Left lung (tissue), 4 donors: ENCODE measurements at regions not wholly inside any gene's neighbourhood (a gene's known extent, or its start where the extent isn't known, plus 50 kb on each side); places are given as distances from the start of the nearest gene placed in this dataset.

Experiments
- ATAC-seq: fragments of 200-7000 bp; cut with Tn5 transposase; one replicate; pipeline ENCODE4 v1.9.1; 2020; ENCODE audit warnings: moderate library complexity
- DNase-seq, 4 donors: peaks; one replicate each; pipeline ENCODE4 v3.0.0-alpha.2; 2013 to 2020
- H3K27ac ChIP-seq, 2 donors: fragments of 200-600 bp; sonication (generic) in 1 of 2; one replicate each; pipeline versions ENCODE4 v1.5.0 to v1.8.0; 2020 to 2021
- H3K27me3 ChIP-seq, 2 donors: fragments of 200-600 bp; sonication (generic) in 1 of 2; one replicate each; pipeline versions ENCODE4 v1.5.0 to v1.8.0; 2020 to 2021
- H3K36me3 ChIP-seq, 2 donors: fragments of 200-600 bp; sonication (generic) in 1 of 2; one replicate each; pipeline versions ENCODE4 v1.5.0 to v1.8.0; 2020 to 2021
- H3K4me1 ChIP-seq, 2 donors: fragments of 200-600 bp; one replicate each; pipeline ENCODE4 v1.8.0; 2021
- H3K4me3 ChIP-seq, 2 donors: fragments of 200-600 bp; sonication (generic) in 1 of 2; one replicate each; pipeline versions ENCODE4 v1.5.0 to v1.8.0; 2020 to 2021; ENCODE audit warnings: mild to moderate bottlenecking in 1 of 2
- H3K9me3 ChIP-seq, 2 donors: fragments of 200-600 bp; sonication (generic) in 1 of 2; one replicate each; pipeline versions ENCODE4 v1.5.0 to v1.8.0; 2020 to 2021
- CTCF ChIP-seq, 2 donors: fragments of 200-600 bp; sonication (generic) in 1 of 2; IDR thresholded peaks; one replicate each; pipeline versions ENCODE4 v1.5.0 to v1.8.0; 2021; ENCODE audit warnings: antibody characterized with exemption in 2 of 2
- intact Hi-C, 2 donors: fragments of 100-400 bp; cut with DNase I; formaldehyde crosslinking; loops; one replicate each; pipeline versions ENCODE4 v1.11.2 to v1.14.2; 2022
- donor health status: DM: no; HTN: yes; CAD: no.
- donor health status: DM: no; HTN: no; CAD: no.

- no peaks in the 10 kb centered on the region for H3K27me3 ChIP-seq
- H3K9me3 ChIP-seq = peaks cover 0 to 2% of the 10 kb centered on the region in 2 donors
- H3K36me3 ChIP-seq = no peaks in the 10 kb centered on the region
- intact Hi-C loops = no loop called here
- H3K27ac ChIP-seq = no peak overlapping the region
- ATAC-seq (no peak), DNase-seq (no peak)
- H3K4me3 ChIP-seq = no peak overlapping the region
- no peak for TF ChIP-seq CTCF (IDR thresholded peaks at IDR 0.05)
- H3K4me1 ChIP-seq = no peaks in the 10 kb centered on the region
Measured at GRCh38 chr6:4437342-4437741, 302.0 kb upstream of the ECI2 start.

- no peak overlapping the region for H3K4me3 ChIP-seq
- no peak for ATAC-seq
- H3K36me3 ChIP-seq = no peaks in the 10 kb centered on the region
- H3K27me3 ChIP-seq = no peaks in the 10 kb centered on the region
- no peak for DNase-seq
- H3K9me3 ChIP-seq = peaks cover 0 to 6% of the 10 kb centered on the region in 2 donors
- TF ChIP-seq CTCF (IDR thresholded peaks at IDR 0.05) = no peak
- intact Hi-C loops = no loop called here
- H3K4me1 ChIP-seq = no peaks in the 10 kb centered on the region
- H3K27ac ChIP-seq = no peak overlapping the region
Measured at GRCh38 chr6:4435981-4436445, 300.6 kb upstream of the ECI2 start.

- TF ChIP-seq CTCF (IDR thresholded peaks at IDR 0.05) = no peak
- Histone ChIP-seq H3K4me3 (no peak overlapping the region), H3K4me1 (no peaks in the 10 kb centered on the region), H3K36me3 (no peaks in the 10 kb centered on the region), H3K27ac (no peak overlapping the region), H3K27me3 (no peaks in the 10 kb centered on the region), H3K9me3 (peaks cover 0 to 17% of the 10 kb centered on the region in 2 donors)
- DNase-seq = no peak
- ATAC-seq = no peak
- intact Hi-C loops = no loop called here
Measured at GRCh38 chr6:4434655-4435054, 299.3 kb upstream of the ECI2 start.

GRCh38 chr6:4433199-4433598, 297.8 kb upstream of the ECI2 start:
- H3K27me3 ChIP-seq = no peaks in the 10 kb centered on the region
- peaks cover 0 to 23% of the 10 kb centered on the region in 2 donors for H3K9me3 ChIP-seq
- H3K4me3 ChIP-seq = no peak overlapping the region
- ATAC-seq = no peak
- H3K4me1 ChIP-seq = no peaks in the 10 kb centered on the region
- intact Hi-C loops = no loop called here
- TF ChIP-seq CTCF (IDR thresholded peaks at IDR 0.05) = no peak
- no peak overlapping the region for H3K27ac ChIP-seq
- DNase-seq = no peak
- H3K36me3 ChIP-seq = no peaks in the 10 kb centered on the region

- Histone ChIP-seq H3K4me3 (no peak overlapping the region), H3K36me3 (no peaks in the 10 kb centered on the region), H3K27me3 (no peaks in the 10 kb centered on the region), H3K4me1 (no peaks in the 10 kb centered on the region), H3K27ac (no peak overlapping the region), H3K9me3 (peaks cover 0 to 33% of the 10 kb centered on the region in 2 donors)
- no peak for TF ChIP-seq CTCF (IDR thresholded peaks at IDR 0.05)
- ATAC-seq (no peak), DNase-seq (no peak)
- intact Hi-C loops = no loop called here
Measured at GRCh38 chr6:4426968-4427367, 291.6 kb upstream of the ECI2 start.
